Activated T-cell treated with anti-CD3 and anti-CD28 coated beads, Interleukin-2, amount 50 U/mL, for 1 hour (primary cell): ENCODE measurements at regions not wholly inside any gene's neighbourhood (a gene's known extent, or its start where the extent isn't known, plus 50 kb on each side); places are given as distances from the start of the nearest gene placed in this dataset.
"Not testable (repeated sequence)": the region's sequence is repeated elsewhere in the genome, so short reads cannot be mapped to it uniquely, and the experiment has no call there.

Experiments
- DNase-seq: peaks from one replicate; pipeline ENCODE4 v3.0.0-alpha.2; 2020

DNA sequence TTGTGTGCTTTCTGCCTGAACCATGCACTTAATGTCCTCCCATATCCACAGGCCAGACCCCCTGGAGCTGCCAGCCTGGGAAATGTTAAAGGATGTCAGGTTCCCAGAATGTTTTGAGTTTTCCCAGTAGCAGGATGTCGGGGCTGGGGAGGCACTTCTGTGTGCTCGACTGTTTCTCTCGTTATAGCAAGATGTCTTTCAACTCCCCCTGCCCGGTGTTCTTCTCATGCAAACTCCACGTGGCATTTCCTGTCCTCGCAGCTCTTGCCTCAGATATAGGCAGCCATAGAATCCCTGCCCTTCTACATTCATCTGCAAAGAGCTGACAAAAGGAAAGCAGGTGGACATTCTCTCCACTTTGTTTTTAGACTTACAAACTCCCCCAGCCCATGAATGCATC lies 457.2 kb upstream of the CDH11 start:
- no peak for DNase-seq

DNA sequence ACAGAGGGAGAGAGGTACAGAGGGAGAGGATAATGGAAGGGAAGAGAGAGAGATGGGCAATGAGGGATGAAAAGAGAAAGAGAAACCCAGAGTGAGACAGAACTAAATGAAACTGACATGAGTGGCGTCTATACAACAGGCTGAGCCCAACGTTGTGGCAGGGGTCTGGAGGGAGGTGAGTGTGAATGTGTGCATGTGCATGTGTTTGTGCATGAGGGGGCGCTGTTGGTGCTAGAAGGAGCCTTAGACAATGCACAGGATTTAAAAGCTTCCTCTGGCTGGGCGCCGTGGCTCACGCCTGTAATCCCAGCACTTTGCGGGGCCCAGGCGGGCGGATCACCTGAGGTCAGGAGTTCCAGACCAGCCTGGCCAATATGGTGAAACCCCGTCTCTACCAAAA lies 454.8 kb upstream of the CDH11 start:
- no peak for DNase-seq

DNA sequence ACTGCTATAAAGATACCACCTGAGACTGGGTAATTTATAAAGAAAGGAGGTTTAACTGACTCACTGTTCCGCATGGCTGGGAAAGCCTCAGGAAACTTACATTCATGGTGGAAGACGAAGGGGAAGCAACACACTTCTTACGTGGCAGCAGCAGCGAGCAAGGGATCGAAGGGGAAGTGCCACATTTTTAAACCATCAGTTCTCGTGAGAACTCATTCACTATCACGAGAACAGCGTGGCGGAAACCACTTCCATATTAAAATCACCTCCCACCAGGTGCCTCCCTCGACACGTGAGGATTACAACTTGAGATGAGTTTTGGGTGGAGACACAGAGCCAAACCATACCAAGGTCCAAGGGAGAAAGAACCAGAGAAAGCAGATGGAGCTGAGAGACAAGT lies 454.3 kb upstream of the CDH11 start:
- DNase-seq = no peak

DNA sequence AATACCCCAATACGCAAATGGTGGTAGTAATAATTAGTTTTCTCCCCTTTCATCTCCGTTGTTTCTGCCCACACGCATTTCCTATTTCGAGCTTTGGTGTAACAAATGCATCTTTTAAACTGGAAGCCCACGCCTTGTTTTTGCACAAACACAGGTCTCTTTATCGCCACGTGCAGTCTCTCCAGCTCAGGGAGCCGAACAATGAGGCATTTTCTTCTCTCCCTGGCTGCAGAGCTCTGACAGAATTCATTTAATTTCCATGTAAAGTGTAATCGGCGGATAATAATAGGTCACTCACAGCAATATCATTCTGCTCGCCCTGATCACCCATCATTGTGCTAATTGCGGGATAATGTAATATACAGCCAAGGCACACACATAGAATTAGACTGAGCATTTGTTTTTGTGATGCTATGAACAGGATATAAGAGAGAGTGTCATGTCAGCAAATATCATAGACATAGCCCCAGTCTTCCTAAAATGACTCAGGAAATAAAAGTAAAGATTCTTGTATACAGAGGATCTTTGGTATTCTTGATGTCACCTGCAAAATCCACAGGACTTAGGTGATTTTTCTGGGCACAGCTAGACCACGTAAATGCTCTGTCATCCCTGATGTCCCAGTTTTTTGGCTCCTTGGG lies 452.6 kb upstream of the CDH11 start:
- no peak for DNase-seq

DNA sequence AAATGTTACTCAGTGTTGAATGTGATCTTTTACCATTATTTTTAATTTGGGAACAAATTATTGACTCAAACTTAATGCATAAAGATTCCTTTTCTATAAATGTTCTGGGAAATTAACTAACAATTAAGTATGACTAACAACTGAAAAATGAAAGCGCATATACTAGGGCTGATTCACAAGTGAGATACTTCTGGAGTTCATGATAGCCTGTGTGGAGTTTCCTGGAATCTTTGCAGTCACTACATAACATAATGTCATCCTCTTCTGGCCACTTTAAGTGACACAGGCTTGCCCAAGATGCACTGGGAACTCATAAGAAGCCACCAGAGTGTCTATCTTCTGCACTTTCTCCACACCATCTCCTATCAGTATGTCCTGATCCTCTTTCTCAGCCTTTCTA lies 450.3 kb upstream of the CDH11 start:
- no peak for DNase-seq

DNA sequence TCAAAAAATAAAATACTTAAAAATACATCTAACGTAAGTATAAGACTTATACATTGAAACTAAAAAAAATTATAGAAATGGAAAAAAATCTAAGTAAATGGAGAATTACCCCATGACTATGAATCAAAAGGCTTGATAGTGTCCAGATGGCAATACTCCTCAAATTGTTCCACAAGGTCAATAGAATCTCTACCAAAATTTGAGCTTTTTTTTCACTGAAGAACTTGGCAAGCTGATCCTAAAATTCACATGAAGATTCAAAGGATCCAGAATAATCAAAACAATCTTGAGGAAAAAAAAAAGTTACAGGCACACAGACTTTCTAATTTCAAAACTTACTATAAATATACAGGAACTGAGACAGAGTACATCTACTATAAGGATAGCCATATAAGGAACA lies 448.4 kb upstream of the CDH11 start:
- no peak for DNase-seq

DNA sequence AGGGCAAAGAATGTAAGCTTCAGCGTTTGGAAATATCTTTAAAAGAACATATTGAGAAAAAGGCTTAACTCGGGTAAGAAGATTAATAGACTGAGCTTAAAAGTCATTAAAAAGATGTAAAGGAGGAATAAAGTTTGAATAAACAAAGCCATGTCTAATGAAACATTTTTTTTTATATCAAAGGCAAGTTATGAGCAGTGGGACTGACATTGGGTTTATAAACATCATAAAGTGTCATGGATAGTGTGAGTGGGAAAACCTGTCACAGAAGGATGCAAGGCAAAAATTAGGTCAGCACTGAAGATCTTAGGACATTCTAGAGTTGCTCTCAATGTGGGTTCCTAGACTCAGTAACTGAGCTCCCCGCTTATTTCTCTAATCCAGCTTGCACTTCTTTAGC lies 438.0 kb upstream of the CDH11 start:
- no peak for DNase-seq

DNA sequence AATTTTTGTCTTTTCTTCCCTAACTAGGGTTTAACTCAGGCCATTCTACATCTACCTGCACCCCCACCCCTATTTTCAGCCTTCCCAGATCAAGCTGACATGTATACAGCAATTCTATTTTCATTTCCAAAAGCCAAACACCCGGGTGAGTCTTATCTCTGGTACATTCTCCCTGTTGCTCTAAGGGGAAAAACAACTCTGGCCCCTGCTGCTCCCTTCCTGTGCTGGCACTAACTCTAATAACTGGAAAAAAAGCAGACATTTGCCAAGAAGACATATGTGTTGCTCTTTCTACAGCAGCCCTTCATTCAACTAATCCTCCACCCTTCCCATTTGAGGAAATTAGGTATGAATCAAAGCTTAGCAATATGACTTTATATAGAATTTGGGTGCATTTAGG lies 427.8 kb upstream of the CDH11 start:
- not testable (repeated sequence) for DNase-seq

DNA sequence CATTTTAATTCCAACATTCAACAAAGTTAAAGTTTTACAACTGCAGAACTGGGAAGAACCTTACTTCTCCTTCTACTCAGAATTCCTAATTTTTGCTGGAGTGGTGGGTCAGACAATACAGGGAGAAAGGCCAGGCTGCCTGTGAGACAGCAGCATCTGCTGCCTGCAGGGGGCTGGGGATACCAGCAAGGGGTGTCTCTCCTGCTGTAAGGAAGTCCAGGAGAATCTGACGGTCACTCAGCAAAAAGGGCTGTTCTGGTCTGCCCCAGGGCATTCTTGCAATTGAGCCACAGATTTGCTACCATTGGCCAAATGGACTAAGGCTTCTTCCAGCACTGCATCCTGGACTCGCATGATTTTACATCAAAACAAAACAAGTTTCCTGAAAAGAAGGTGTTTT lies 426.6 kb upstream of the CDH11 start:
- no peak for DNase-seq

DNA sequence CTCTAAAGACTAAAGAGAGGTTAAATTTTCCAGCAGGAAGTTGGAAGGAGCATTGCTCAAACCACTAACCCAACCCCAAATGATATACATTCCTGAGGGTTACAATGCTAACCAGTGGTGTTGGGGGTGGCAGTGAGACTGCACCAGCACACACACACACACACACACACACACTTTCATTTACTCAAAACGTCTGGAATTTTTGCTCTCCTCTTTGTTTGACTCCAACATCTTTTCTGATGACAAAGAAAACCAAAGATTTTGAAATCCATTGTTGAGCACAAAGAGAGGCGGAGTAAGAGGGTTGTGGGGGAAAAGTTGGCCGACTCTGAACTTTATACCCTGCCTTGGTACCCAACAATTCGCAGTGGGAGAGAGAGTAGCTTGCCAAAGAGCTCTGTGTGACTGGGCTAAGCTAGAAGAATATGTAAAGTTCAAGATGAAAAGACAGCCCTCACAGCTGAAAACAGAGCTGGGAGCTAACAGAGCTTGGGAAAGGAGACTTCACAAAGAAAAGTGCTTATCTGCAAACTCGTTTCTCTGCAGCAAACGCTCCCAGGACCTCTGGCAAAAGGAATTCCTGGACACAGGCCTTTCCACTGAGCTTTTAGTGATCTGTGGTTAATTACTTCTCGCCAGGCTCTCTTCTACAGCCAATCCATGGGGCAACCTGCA lies 426.0 kb upstream of the CDH11 start:
- no peak for DNase-seq

DNA sequence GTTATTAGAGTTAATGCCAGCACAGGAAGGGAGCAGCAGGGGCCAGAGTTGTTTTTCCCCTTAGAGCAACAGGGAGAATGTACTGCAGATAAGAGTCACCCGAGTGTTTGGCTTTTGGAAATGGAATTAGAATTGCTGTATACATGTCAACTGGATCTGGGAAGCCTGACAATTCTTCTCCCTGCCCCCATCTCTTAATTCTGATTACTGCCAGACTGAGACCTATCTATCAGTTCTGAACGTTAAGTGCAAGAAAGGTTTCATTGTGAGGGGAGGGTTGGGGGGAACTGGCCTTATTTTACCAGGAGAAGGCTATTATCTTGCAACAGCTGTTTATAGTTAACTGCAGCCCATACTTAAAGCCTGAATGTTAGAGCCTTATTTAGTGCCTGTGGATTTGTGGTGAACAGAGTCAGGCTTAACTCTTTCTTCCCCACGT lies 424.5 kb upstream of the CDH11 start:
- no peak for DNase-seq

DNA sequence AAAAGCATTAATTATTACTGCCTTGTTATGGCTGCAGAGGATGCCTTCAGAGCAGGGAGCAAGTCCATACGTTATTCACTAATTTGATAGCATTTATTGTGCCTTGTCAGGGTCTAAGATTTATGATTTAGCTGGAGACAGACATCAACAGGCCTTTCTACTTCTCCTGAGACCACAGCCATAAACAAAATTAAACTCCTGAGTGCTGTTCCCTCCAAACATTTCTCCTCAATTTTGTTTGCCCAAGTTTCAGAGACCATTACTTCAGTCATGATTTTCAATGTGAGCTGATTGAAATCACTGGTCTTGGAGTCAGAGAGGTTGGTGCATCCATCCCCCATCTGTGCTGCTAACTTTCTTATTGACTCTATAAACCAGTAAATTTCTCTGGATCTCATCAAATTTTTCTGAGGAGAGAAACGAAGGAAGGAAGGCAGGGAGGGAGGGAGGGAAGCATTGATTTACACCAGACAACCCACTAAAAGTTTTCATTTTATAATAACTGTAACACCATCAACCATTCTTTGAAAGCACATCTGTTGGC lies 423.6 kb upstream of the CDH11 start:
- DNase-seq = no peak

DNA sequence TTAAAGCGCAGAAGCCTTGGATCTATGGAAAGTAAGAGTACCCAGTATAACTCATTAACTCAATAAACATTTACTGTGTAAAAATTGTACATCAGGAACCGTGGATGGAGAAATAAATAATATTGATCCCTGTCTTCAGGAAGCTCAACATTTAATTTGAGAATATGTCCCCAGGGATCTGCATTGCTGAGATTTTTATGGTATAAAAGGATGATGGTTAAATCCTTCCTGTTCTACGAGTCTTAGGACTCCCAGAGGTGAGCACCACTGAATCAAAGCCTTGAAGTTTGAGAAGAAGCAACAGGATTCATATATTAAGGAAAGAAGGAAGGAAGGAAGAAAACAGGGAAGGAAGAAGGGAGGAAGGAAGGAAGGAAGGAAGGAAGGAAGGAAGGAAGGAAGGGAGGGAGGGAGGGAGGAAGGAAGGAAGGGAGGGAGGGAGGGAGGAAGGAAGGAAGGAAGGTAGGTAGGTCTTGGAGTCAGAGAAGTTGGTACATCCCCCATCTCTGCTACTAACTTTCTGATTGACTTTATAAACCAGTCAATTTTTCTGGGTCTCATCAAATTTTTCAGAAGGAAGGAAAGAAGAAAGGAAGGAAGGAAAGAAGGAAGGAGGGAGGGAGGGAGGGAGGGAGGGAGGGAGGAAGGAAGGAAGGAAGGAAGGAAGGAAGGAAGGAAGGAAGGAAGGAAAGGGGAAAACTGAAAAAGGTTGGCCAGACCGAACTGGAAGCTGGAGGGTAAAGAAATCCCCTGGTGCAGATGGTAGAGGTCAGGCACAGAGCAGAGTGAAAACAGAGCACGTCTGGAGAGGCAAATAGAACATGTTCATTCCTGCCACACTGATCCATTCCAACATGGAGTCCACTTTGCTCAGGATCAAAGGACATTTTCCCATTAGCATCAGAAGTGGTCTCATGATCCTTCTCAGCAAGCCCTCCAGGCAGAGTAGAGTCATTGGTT lies 422.2 kb upstream of the CDH11 start:
- DNase-seq = no peak

DNA sequence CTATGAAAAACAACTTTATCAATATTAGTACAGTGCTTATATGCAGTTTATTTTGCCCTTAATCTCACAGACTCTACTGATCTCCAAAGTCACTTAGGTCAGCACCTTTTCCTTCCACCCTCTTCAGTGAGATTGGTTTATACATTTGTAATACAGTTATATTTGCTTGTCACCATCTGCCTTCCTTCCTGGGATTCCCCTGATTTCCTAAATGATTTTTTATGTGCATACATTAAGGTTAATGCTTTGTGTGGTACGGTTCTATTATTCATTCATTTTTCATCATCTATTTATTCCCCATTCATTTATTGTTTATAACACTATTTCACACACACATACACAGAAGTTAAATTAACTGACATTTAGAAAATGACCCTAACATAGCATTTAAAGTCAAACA lies 419.8 kb upstream of the CDH11 start:
- DNase-seq = no peak

DNA sequence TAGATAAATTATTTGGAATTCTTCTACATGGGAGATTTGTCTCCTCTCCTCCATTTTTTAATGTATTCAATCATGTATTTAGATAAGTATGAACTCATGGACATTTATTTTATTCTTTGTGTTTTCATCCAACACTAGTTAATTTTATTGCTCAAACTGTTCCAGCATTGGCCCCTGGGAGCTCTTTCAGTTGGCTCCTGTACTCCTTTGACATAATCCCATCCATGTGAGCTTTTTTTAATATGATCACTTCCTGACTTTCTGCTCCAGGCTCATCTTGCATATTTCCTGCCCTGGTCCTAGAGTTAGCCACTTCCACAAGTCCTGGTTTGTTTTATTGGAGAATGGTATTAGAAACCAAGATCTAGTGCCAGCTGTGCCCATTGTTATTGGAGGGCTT lies 419.0 kb upstream of the CDH11 start:
- DNase-seq = no peak

DNA sequence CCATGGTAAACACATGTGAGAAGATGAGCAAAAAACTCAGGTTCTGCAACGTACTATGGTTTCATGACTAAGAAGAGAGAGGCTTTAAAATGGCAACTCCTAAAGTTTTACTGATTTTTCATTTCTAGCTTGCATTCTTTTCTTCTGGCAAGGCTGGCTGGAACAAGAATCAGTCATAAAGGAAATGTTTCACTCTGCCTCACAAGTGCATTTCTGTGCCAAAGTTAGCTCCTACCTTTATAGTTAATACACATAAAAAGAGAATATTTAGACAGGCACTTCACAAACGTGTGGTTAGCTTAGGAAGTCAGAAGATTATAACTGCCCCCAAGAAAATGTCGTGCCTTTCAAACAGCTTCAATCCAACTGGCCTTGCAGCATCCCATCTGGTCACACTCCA lies 417.1 kb upstream of the CDH11 start:
- no peak for DNase-seq

DNA sequence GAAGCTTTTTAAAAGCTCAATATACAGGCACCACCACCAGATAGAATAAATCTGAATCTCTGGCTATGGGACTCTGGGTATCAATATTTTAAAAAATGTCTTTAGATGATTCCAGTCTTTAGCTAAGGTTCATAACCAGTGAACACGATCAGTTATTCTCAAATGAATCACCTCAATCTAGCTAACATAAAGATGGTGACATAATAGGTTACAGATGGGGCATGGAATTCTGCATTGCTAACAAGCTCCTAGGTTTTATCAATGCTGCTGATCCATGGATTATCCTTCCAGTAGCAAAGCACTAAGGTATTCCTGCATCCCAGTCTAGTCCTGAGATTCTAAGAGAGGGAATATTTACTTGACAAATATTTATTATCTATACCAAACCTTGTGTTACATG lies 415.5 kb upstream of the CDH11 start:
- DNase-seq = no peak

DNA sequence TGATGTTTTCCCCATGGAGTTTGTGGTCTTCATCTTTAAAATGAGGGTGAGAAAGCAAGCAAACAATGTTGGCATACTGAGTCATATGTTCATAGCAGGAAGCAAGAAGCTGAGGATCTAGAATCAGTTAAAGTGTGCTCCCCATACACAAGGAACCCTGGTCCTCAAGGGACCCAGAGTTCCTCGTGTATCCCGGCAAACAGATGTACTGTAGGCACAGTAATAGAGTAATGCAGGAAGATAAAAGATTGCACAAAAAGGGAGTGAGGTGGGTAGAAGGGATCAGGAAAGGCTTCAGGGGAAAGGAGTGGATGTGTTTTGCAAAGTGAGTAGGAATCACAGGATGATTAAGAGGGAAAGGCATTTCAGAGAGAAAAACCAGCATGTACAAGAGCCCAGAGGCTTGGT lies 412.3 kb upstream of the CDH11 start:
- no peak for DNase-seq

DNA sequence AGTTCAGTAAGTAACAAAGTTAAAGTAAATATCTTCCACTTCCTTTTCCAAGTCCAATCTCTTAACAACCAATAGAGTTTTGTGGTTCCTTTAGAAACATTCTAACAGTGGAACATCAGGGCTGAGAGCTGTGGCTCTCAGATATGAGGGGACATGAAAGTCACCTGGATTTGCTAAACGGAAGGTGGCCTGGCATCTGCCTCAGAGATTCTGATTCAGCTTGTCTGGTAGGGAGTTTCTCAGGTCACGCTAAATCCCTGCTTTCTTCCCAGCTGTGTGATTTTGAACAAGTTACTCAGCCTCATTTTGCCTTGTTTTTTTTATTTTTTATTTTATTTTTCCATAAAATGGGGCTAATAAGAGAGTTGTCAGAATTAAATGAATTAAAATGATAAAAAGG lies 411.0 kb upstream of the CDH11 start:
- DNase-seq = no peak

DNA sequence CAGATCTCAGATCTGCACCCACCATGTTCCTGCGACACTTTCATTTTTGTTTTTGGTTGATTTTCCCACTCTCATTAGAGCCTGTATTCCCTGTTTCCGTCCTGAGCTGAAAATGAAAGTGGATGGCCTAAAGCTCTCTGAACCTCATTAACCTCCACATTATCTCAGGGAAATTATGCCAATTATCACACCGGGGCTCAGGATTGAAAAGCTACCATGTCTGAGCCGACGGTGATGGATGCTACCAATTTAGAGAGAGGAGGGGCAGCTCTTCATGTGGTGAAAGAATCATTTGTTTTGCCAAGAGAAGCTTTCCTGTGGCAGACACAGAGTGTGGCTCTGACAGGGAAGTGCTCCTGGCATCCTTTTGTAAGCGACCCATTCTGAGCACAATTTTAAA lies 410.4 kb upstream of the CDH11 start:
- no peak for DNase-seq

DNA sequence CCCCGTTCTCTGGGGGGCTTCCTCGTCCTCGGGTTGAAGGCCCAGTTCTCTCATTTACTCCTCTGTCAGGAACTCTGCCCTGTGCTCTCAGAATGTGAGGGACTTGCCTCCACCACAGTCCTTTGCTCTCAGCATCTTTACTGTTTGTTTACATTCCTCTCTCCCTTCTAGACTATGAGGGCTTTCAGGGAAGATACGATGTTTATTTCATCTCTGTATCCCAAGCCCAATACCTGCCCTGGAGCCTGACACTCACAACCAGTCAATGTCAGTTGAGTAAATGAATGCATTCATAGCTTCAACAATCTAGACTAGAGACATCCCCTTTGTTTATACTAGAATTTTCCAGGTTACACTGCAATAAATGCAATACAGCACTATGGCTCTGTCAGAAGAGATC lies 409.6 kb upstream of the CDH11 start:
- no peak for DNase-seq

DNA sequence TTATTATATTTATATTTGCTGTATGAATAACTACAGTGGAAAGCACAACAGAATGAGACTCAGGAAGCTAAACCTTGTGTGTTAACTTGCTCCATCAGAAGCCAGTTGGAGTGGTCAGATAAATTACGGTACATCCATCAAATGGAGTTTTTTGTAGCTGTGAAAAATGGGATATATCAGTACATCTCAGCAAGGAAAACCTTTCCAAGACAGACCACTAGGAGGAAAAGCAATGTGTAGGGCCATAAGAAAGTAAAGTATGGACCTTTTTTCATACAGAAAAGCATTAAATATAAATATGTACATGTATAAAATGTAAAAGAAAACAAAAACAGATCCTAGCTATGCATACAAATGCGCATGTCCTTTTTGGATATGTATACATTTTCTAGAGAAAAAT lies 403.8 kb upstream of the CDH11 start:
- no peak for DNase-seq

DNA sequence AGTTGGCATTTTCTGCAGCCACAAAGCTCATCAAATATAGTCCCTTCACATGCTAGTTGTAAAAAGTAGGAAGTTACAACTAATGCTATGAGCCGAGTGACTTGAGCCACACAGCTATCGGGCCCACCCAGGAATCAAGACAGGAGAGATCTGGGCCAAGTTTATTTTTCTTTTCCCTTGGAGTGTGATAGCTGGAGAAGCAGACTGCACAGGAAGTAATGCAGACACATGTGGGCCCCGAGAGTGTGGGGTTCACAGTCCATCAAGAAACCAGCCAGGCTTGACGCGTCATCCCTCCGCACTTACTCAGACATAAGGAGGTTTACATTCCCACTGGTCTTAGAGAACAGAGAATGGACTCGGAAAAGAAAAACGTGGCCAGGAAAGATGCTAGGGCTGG lies 403.1 kb upstream of the CDH11 start:
- DNase-seq = no peak

DNA sequence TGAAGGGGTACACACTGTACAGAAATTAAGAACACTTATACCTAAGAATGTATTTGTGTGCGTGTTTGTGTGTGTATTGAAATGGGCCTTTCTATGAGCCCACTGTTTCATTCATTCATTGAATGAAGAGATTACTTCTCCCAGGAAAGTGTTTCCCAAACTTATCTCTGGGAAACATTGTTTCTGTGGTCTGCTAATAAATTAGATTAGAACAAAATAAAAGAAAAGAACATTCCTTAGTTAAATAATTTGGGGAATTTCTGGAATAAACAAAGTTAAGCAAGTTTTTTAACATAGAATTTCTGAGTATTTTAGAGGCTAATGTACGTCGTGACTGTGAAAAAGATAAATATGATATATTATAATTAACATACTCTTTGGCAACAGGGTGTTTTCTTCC lies 402.4 kb upstream of the CDH11 start:
- no peak for DNase-seq
